OCI-LY3 (cell line): ENCODE measurements at regions not wholly inside any gene's neighbourhood (a gene's known extent, or its start where the extent isn't known, plus 50 kb on each side); places are given as distances from the start of the nearest gene placed in this dataset.

Source experiments
- CTCF ChIP-seq: fragments of 200-600, 300-600 bp; sonication (generic); IDR thresholded peaks from 2 replicates; pipeline ENCODE4 v1.5.1; 2014; ENCODE audit warnings: antibody characterized with exemption, low read length, low read depth
- EZH2phosphoT487 ChIP-seq: fragments of 200-600 bp; shearing (Covaris generic); IDR thresholded peaks from 2 replicates; pipeline ENCODE4 v1.6.1; 2018; ENCODE audit warnings: antibody characterized with exemption, mixed run types, low read depth

- TF ChIP-seq CTCF = no peak
- TF ChIP-seq EZH2phosphoT487 = no peak
These were observed 200.7 kb upstream of the PWP1 start for GRCh38 chr12:107484941-107485340.
